Retinal pigment epithelial cell (primary cell): ENCODE measurements at regions not wholly inside any gene's neighbourhood (a gene's known extent, or its start where the extent isn't known, plus 50 kb on each side); places are given as distances from the start of the nearest gene placed in this dataset.

ENCODE experiments used
- DNase-seq: peaks from one replicate; pipeline ENCODE4 v3.0.0-alpha.2; 2010; ENCODE audit warnings: low read depth
- H3K4me3 ChIP-seq: 2 replicates; pipeline ENCODE4 v1.5.1; 2011; ENCODE audit warnings: mild to moderate bottlenecking, low read length, control low read depth, moderate library complexity
- TF ChIP-seq, protein P1 (sequence below): conservative IDR thresholded peaks from 2 replicates; pipeline ENCODE4 v1.5.1; 2011; ENCODE audit warnings: low read depth, low read length, control low read depth, inconsistent platforms

DNA sequence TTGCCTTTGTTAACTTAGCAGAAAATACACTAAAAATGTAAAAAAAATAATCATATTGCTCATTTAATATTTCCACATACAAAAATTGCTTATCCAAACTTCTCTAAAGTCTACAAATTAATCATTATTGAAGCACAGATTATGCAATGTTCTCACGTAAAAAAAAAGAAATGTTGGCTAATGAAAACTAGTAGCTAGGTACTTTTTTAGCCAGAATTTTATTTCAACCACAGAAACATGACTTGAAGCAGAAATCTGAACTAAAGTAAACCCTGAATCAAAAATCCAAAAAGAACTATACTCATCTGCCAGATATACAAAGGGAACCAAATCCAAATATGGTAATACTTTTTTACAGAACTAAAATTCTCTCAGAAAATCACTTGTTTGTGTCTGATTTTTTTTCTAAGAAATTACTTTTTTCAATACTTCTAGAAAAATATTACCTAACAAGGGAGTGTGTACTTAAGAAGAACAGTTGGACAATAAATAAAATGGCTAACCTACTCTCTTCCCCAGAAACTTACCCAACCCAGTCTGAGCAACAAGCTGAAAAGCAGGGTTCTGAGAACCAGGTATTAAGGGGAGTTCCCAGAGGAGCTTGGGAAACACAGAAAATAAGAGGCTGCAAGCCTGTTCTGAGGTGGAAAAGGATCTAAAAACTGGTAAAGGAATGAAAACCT, 78.4 kb upstream of the RAP1B start:
- DNase-seq, result no peak
- no peak overlapping the region for H3K4me3 ChIP-seq
- TF ChIP-seq, protein P1, sequence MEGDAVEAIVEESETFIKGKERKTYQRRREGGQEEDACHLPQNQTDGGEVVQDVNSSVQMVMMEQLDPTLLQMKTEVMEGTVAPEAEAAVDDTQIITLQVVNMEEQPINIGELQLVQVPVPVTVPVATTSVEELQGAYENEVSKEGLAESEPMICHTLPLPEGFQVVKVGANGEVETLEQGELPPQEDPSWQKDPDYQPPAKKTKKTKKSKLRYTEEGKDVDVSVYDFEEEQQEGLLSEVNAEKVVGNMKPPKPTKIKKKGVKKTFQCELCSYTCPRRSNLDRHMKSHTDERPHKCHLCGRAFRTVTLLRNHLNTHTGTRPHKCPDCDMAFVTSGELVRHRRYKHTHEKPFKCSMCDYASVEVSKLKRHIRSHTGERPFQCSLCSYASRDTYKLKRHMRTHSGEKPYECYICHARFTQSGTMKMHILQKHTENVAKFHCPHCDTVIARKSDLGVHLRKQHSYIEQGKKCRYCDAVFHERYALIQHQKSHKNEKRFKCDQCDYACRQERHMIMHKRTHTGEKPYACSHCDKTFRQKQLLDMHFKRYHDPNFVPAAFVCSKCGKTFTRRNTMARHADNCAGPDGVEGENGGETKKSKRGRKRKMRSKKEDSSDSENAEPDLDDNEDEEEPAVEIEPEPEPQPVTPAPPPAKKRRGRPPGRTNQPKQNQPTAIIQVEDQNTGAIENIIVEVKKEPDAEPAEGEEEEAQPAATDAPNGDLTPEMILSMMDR, result no peak

DNA sequence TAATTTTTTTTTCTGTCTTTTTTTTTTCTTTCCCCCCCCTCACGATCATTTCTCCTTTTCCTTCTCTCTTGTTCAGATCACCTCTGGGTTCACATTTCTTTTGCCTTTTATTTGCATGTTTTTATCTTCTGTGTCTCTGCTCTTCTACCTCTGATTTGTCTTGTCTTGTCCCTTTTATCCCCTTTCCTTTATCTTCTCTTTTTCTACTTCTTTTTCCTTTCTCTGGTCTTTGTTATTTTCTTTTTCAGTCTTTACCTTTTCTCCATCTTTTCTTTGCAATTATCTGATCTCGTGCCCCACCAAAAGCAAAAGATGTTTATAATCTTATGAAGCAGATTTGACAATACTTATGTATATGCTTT, 77.8 kb upstream of the RAP1B start:
- H3K4me3 ChIP-seq, result no peak overlapping the region
- TF ChIP-seq, protein P1, result no peak
- no peak for DNase-seq

DNA sequence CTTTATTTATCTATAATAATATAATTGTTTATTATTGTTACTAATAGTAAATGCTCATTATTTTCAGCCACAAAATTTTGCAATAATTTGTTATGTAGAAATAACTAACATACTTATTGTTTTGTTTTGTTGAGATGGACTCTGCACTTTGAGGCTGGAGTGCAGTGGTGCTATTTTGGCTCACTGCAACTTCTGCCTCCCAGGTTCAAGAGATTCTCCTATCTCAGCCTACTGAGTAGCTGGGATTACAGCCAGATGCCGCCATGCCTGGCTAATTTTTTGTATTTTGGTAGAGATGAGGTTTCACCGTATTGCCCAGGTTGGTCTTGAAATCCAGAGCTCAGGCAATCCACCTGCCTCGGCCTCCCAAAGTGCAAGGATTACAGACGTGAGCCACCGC, 76.6 kb upstream of the RAP1B start:
- no peak for DNase-seq
- H3K4me3 ChIP-seq, result no peak overlapping the region
- TF ChIP-seq, protein P1, result no peak

DNA sequence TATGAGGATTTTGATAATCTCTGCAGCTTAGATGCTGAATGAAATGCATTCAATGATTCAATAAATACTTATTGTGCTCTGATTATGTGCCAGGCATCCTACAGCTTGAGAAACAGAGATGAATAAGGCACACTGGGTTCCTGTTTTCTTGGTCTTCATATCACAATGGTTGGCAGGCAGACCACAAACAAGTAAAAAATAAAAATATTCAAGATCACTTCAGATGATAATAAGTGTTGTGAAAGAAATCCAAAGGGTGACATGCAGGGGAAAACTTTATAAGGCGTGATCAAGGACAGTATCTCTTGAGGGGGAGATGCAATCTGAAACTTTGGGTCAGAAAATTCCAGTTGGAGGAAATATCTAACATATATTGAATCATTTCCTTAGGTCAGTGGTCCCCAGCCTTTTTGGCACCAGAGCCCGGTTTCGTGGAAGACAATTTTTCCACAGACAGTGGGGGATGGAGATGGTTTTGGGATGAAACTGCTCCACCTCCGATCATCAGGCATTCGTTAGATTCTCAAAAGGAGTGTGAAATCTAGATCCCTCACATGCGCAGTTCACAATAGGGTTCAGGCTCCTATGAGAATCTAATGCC, 73.7 kb upstream of the RAP1B start:
- no peak for DNase-seq
- H3K4me3 ChIP-seq, result no peak overlapping the region
- TF ChIP-seq, protein P1, result no peak

DNA sequence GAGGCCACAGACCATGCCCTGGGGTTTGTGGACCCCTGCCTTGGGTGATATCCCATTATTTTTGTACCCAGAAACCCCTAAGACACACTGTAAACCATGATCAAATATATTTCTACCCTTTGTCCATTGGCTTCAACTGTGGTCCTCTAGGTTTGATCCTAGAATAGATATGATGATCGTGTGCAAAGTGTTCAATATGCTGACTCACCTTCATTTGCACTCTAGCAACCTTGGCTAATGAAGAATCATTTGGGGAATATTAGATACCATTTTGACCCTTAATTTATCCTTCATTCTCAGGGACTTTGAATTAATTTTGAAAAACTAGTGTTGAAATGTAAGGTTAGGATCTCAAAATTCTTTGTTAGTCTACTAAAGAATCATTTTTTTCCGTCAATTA, 73.1 kb upstream of the RAP1B start:
- no peak overlapping the region for H3K4me3 ChIP-seq
- DNase-seq, result no peak
- TF ChIP-seq, protein P1, result no peak

DNA sequence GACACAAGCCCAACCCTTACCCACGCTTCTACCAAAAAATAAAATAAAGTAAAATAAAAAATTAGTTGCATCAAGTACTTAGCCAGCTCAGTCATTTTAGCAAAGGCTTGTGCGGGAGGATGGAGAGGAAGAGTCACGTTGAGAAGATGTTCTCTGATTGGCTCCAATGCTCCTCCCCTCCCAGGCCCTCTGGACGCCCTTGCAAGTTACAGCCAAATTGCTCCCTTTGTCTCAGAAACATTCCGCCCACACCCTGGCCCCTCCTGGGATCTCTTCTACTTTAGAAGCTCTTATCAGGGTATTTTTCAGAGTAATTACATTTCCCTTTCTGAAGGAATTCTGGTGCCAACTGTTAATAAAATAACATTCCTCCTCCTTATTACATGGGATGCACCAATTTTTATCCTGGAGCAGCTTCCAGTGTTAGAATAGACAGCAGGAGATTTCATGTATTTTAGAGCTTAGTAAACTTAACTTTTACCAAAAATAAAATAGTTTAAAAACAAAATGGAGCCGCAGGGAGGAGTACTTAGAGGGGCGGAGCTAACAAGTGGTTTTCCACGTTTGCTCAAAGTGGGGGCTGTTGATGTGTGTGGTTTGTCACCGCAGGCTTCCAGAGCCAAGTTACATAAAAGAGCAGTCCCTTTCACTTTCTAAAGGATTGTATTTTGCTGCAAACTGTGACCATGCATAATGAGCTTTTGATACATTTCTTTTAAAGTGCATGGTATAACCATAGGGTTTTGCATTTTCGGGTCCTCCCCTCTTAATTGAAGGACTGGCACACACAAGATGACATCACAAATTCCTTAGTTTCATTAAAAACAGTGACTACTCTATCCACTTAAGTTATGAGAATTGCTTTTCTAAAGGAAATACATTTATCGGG, 71.7 kb upstream of the RAP1B start:
- no peak for DNase-seq
- no peak overlapping the region for H3K4me3 ChIP-seq
- TF ChIP-seq, protein P1, result no peak
